ENCODE measurements at regions not wholly inside any gene's neighbourhood (a gene's known extent, or its start where the extent isn't known, plus 50 kb on each side); places are given as distances from the start of the nearest gene placed in this dataset.

GRCh38 chr20:60803335-60804055, 448.6 kb upstream of the CDH4 start:
- no peak for DNase-seq (ENCODE audit: low spot score)

- no peak for DNase-seq (ENCODE audit: low spot score)
Observed at GRCh38 chr20:60804240-60804917, 447.7 kb upstream of the CDH4 start.

GRCh38 chr20:60804918-60805630, 447.0 kb upstream of the CDH4 start:
- peak; percentile 34 for DNase-seq (ENCODE audit: low spot score)

- no peak for DNase-seq (ENCODE audit: low spot score)
Observed at GRCh38 chr20:60806354-60806753, 445.7 kb upstream of the CDH4 start.

GRCh38 chr20:60806824-60807223, 445.2 kb upstream of the CDH4 start:
- no peak for DNase-seq (ENCODE audit: low spot score)

GRCh38 chr20:60808003-60808672, 443.9 kb upstream of the CDH4 start:
- DNase-seq (ENCODE audit: low spot score) = no peak

- no peak for DNase-seq (ENCODE audit: low spot score)
Observed at GRCh38 chr20:60808701-60809100, 443.4 kb upstream of the CDH4 start.

GRCh38 chr20:60810561-60810960, 441.5 kb upstream of the CDH4 start:
- DNase-seq (ENCODE audit: low spot score) = no peak

- no peak for DNase-seq (ENCODE audit: low spot score)
Observed at GRCh38 chr20:60812561-60812960, 439.5 kb upstream of the CDH4 start.

GRCh38 chr20:60813066-60813465, 439.0 kb upstream of the CDH4 start:
- no peak for DNase-seq (ENCODE audit: low spot score)

GRCh38 chr20:60815656-60816055, 436.4 kb upstream of the CDH4 start:
- DNase-seq (ENCODE audit: low spot score) = no peak

- DNase-seq (ENCODE audit: low spot score) = no peak
Observed at GRCh38 chr20:60816901-60817300, 435.2 kb upstream of the CDH4 start.

GRCh38 chr20:60817891-60818290, 434.2 kb upstream of the CDH4 start:
- no peak for DNase-seq (ENCODE audit: low spot score)

- no peak for DNase-seq (ENCODE audit: low spot score)
Observed at GRCh38 chr20:60819511-60819910, 432.6 kb upstream of the CDH4 start.

GRCh38 chr20:60820149-60820548, 431.9 kb upstream of the CDH4 start:
- DNase-seq (ENCODE audit: low spot score) = no peak

GRCh38 chr20:60820918-60821317, 431.1 kb upstream of the CDH4 start:
- DNase-seq (ENCODE audit: low spot score) = no peak

GRCh38 chr20:60822699-60823607, 429.1 kb upstream of the CDH4 start:
- no peak for DNase-seq (ENCODE audit: low spot score)

- DNase-seq (ENCODE audit: low spot score) = no peak
Observed at GRCh38 chr20:60835876-60836275, 416.2 kb upstream of the CDH4 start.

GRCh38 chr20:60837173-60837770, 414.8 kb upstream of the CDH4 start:
- DNase-seq (ENCODE audit: low spot score) = no peak

- DNase-seq (ENCODE audit: low spot score) = no peak
Observed at GRCh38 chr20:60838297-60838696, 413.8 kb upstream of the CDH4 start.

- no peak for DNase-seq (ENCODE audit: low spot score)
Observed at GRCh38 chr20:60840971-60841370, 411.1 kb upstream of the CDH4 start.

All from GM03348 (cell line).